ENCODE measurements at regions not wholly inside any gene's neighbourhood (a gene's known extent, or its start where the extent isn't known, plus 50 kb on each side); places are given as distances from the start of the nearest gene placed in this dataset.

GRCh38 chr4:111066001-111066400 is 443.1 kb upstream of the PITX2 start:
- TF ChIP-seq TAF1 (IDR thresholded peaks at IDR 0.05; ENCODE audit: low read depth) (no peak), RAD21 (IDR thresholded peaks at IDR 0.05; ENCODE audit: low read depth) (no peak), TEAD4 (IDR thresholded peaks at IDR 0.05) (no peak), ZBTB7A (IDR thresholded peaks at IDR 0.05; ENCODE audit: low read depth) (no peak), MAX (IDR thresholded peaks at IDR 0.05) (no peak), EP300 (IDR thresholded peaks at IDR 0.05; ENCODE audit: borderline replicate concordance) (no peak), YY1 (IDR thresholded peaks at IDR 0.05; ENCODE audit: low read depth) (no peak), CEBPB (IDR thresholded peaks at IDR 0.05) (no peak), REST (IDR thresholded peaks at IDR 0.05; ENCODE audit: low read depth) (no peak), NFIC (IDR thresholded peaks at IDR 0.05) (no peak), CREB1 (IDR thresholded peaks at IDR 0.05; ENCODE audit: low read depth) (no peak), FOXM1 (IDR thresholded peaks at IDR 0.05; ENCODE audit: borderline replicate concordance, low read depth) (no peak), TCF12 (IDR thresholded peaks at IDR 0.05; ENCODE audit: low read depth) (no peak), EGR1 (IDR thresholded peaks at IDR 0.05) (no peak)
- TF ChIP-seq, protein P1, sequence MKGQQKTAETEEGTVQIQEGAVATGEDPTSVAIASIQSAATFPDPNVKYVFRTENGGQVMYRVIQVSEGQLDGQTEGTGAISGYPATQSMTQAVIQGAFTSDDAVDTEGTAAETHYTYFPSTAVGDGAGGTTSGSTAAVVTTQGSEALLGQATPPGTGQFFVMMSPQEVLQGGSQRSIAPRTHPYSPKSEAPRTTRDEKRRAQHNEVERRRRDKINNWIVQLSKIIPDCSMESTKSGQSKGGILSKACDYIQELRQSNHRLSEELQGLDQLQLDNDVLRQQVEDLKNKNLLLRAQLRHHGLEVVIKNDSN (IDR thresholded peaks at IDR 0.05): no peak

GRCh38 chr4:111066447-111066846 is 443.6 kb upstream of the PITX2 start:
- TF ChIP-seq MAX (IDR thresholded peaks at IDR 0.05) (no peak), REST (IDR thresholded peaks at IDR 0.05; ENCODE audit: low read depth) (no peak), YY1 (IDR thresholded peaks at IDR 0.05; ENCODE audit: low read depth) (no peak)

DNA sequence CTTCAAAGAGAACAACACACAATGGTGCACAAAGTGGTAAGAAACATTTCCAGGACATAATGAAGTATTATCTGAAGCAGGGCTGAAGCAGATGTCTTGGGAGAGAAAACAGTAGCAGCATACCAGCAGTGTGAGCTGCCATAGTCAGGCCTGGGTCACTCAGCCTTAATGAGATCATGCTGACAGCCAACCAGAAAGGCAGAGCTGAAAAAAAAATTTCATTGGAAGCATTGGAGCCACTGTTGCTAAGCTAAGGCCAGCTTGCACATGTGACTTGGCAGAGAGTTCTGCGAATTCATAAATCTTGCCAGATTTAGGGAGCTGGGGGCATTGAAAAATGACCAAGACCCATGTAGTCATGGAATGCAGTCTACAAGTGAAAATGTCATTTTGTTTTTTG is 444.0 kb upstream of the PITX2 start:
- TF ChIP-seq, protein P1 (IDR thresholded peaks at IDR 0.05): 0 out of 2 replicates have a peak, but pooled peaks have one; percentile 19
- TF ChIP-seq EGR1 (IDR thresholded peaks at IDR 0.05): no peak

- TF ChIP-seq CREB1 (IDR thresholded peaks at IDR 0.05; ENCODE audit: low read depth): no peak
- no peak for TF ChIP-seq CEBPB (IDR thresholded peaks at IDR 0.05)
- no peak for TF ChIP-seq FOXM1 (IDR thresholded peaks at IDR 0.05; ENCODE audit: borderline replicate concordance, low read depth)
- no peak for TF ChIP-seq ZBTB7A (IDR thresholded peaks at IDR 0.05; ENCODE audit: low read depth)
- TF ChIP-seq NFIC (IDR thresholded peaks at IDR 0.05): no peak
- no peak for TF ChIP-seq YY1 (IDR thresholded peaks at IDR 0.05; ENCODE audit: low read depth)
- TF ChIP-seq EP300 (IDR thresholded peaks at IDR 0.05; ENCODE audit: borderline replicate concordance): no peak
- TF ChIP-seq TCF12 (IDR thresholded peaks at IDR 0.05; ENCODE audit: low read depth): no peak
- no peak for TF ChIP-seq TEAD4 (IDR thresholded peaks at IDR 0.05)
- no peak for TF ChIP-seq REST (IDR thresholded peaks at IDR 0.05; ENCODE audit: low read depth)
- TF ChIP-seq EGR1 (IDR thresholded peaks at IDR 0.05): no peak
- TF ChIP-seq, protein P1 (IDR thresholded peaks at IDR 0.05): no peak
- TF ChIP-seq TAF1 (IDR thresholded peaks at IDR 0.05; ENCODE audit: low read depth): no peak
- TF ChIP-seq RAD21 (IDR thresholded peaks at IDR 0.05; ENCODE audit: low read depth): no peak
- no peak for TF ChIP-seq MAX (IDR thresholded peaks at IDR 0.05)
Observed at GRCh38 chr4:111068883-111069282, 446.0 kb upstream of the PITX2 start.

Measured in Ishikawa (cell line).